Activated naive CD8-positive, alpha-beta T cell treated with anti-CD3 and anti-CD28 coated beads, Interleukin-2, amount 50 U/mL, for 24 hours (primary cell): ENCODE measurements at regions not wholly inside any gene's neighbourhood (a gene's known extent, or its start where the extent isn't known, plus 50 kb on each side); places are given as distances from the start of the nearest gene placed in this dataset.
"Not testable (repeated sequence)": the region's sequence is repeated elsewhere in the genome, so short reads cannot be mapped to it uniquely, and the experiment has no call there.

Experiments
- ATAC-seq: fragments of 150-1000 bp; cut with Tn5 transposase; one replicate; pipeline ENCODE4 v1.10.0; 2021
- DNase-seq: peaks from one replicate; pipeline ENCODE4 v3.0.0; 2021
- H3K27ac Mint-ChIP-seq: one replicate; pipeline ENCODE4 v1.8.0; 2021; ENCODE audit warnings: mild to moderate bottlenecking, mixed read lengths
- H3K27me3 Mint-ChIP-seq: one replicate; pipeline ENCODE4 v1.8.0; 2021; ENCODE audit warnings: mixed read lengths
- H3K36me3 Mint-ChIP-seq: one replicate; pipeline ENCODE4 v1.8.0; 2021; ENCODE audit warnings: low read depth, mixed read lengths
- H3K4me1 Mint-ChIP-seq: one replicate; pipeline ENCODE4 v1.8.0; 2021; ENCODE audit warnings: mixed read lengths
- H3K4me3 Mint-ChIP-seq: one replicate; pipeline ENCODE4 v1.8.0; 2021; ENCODE audit warnings: mild to moderate bottlenecking, moderate library complexity, mixed read lengths
- H3K9me3 Mint-ChIP-seq: one replicate; pipeline ENCODE4 v1.8.0; 2021; ENCODE audit warnings: mixed read lengths

DNA sequence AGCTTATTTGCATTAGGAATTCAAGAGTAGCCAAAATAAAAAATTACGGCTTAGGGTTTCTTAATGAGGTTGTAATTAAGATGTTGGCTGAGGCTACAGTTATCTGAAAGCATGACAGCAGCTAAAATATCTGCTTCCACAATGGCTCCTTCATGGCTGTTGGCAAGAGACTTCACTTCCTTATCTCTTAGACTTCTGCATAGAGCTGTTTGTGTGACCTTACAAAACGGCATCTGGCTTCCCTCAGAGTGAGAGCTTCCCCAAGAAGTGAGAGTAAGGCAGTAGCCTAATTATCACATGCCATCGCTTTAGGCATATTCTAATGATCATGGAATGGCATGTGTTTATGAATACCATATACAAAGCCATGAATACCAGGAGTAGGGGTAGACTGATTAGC lies 57.6 kb downstream of the CCDC59 start:
- H3K9me3 Mint-ChIP-seq = no peaks in the 10 kb centered on the region
- ATAC-seq (no peak), DNase-seq (no peak)
- no peak overlapping the region for H3K4me3 Mint-ChIP-seq
- H3K4me1 Mint-ChIP-seq = no peaks in the 10 kb centered on the region
- H3K27ac Mint-ChIP-seq = no peak overlapping the region
- no peaks in the 10 kb centered on the region for H3K36me3 Mint-ChIP-seq
- peaks cover 4% of the 10 kb centered on the region for H3K27me3 Mint-ChIP-seq

DNA sequence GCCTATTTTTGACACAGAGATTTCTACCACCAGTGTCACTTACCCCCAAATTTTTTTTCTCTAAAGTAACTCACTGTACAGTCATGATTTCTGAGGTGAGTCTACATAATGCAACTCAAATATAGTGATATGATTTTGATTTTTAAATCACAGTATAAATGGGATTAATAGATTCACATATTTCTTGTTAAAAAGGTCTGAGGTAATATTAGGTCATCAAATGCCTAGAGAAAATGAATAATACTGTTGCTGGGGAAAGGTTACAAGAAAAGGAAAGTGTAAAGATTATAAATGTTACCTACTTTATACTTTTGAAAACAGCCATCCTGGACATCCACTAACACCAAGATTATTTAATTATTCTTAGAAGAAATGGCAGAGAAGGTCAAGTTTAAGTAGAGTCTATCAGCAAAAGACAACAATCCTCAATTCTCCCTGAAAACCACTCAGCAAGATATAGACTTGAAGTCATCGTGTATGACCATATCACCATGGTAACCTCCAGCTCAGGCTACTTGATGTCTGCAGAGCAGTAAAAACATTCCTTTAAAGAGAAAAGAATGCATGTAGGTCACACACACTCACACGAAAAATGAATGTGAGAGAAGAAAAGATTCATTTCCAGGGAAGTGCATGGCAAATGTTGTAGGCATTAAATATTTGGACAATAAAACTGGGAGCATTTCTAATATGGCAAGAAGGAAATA lies 58.7 kb downstream of the CCDC59 start:
- Mint-ChIP-seq H3K27me3 (peaks cover 4% of the 10 kb centered on the region), H3K4me3 (no peak overlapping the region), H3K9me3 (no peaks in the 10 kb centered on the region), H3K36me3 (no peaks in the 10 kb centered on the region), H3K4me1 (no peaks in the 10 kb centered on the region), H3K27ac (no peak overlapping the region)
- DNase-seq (no peak), ATAC-seq (no peak)

DNA sequence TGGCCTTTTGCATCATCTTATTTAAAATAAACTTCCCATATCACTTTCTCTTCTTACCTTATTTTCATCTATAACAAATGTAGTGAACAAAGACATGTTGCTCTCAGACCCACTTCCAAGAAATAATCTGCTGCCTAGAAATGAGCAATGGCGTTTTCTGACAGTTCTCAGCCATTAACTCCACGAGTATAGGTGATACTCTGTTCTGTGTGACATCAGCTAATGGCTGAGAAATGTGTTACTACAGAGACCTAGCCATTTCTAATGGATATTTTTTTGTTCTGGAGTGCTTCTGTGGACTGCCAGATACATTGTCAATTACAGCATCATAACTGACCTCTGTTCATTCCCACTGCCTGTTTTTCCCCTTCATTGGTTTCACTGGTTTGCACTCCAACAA lies 67.8 kb downstream of the CCDC59 start:
- Mint-ChIP-seq H3K36me3 (no peaks in the 10 kb centered on the region), H3K9me3 (no peaks in the 10 kb centered on the region), H3K27ac (no peak overlapping the region), H3K4me3 (no peak overlapping the region), H3K27me3 (no peaks in the 10 kb centered on the region), H3K4me1 (no peaks in the 10 kb centered on the region)
- DNase-seq (no peak), ATAC-seq (no peak)

DNA sequence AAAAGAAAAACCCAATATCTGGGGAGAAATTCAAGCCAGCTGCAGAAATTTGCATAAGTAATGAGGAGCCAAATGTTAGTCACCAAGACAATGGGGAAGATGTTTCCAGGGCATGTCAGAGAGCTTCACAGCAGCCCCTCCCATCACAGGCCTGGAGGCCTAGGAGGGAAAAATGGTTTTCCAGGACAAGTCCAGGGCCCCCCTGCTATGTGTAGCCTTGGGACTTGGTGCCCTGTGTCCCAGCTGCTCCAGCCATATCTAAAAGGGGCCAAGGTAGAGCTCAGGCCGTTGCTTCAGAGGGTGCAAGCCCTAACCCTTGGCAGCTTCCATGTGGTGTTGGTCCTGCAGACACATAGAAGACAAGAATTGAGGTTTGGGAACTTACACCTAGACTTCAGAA lies 76.9 kb downstream of the CCDC59 start:
- H3K4me1 Mint-ChIP-seq, ATAC-seq, H3K27ac Mint-ChIP-seq, H3K4me3 Mint-ChIP-seq, DNase-seq, H3K36me3 Mint-ChIP-seq, H3K27me3 Mint-ChIP-seq: not testable (repeated sequence)
- H3K9me3 Mint-ChIP-seq = peaks cover 19% of the 10 kb centered on the region

DNA sequence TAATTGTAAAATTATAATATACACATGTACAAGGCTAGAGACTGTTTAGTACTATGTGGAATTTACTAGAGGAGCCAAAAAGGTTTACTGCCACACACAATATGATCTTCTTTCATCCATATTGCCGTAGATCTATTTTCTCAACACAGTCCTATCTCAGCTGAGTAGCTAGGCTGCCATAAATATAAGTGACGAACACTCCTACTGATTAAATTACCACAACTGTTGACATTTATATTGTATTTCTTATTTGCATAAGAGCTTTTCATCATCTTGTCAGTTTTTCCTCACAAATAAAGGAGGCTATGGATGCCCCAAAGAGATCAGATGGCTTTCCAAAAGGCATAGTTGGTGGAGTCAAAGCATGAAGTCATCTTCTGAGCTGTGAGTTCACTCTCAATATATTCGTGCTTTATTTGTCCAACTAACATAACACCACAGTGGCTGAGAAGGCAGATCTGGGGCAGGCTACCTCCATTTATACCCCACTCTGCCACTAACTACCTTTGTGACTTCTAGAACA lies 78.6 kb downstream of the CCDC59 start:
- ATAC-seq = no peak
- DNase-seq = no peak
- Mint-ChIP-seq H3K9me3 (peaks cover 24% of the 10 kb centered on the region), H3K4me3 (no peak overlapping the region), H3K4me1 (no peaks in the 10 kb centered on the region), H3K36me3 (no peaks in the 10 kb centered on the region), H3K27ac (no peak overlapping the region), H3K27me3 (no peaks in the 10 kb centered on the region)

DNA sequence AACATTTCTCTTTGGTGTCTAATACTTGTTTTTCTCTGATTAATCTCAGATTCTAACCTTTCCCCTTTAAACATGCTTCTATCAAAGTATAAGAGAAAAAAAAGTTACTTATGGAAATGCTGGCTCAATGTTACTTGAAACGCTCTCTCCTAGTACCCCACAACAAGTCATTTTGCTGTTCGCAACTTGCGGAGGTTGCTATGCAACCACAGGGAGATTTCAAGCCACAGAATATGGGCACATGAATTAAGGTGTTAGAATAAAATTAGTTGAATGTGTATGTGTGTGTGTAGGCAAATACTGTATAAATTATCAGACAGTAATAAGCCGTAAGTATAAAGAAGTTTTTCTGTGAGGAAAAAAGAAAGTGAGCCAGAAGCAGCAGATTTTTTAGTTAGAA lies 80.6 kb downstream of the CCDC59 start:
- H3K9me3 Mint-ChIP-seq = peaks cover 15% of the 10 kb centered on the region
- no peak overlapping the region for H3K4me3 Mint-ChIP-seq
- H3K27me3 Mint-ChIP-seq = no peaks in the 10 kb centered on the region
- H3K4me1 Mint-ChIP-seq = no peaks in the 10 kb centered on the region
- no peak overlapping the region for H3K27ac Mint-ChIP-seq
- H3K36me3 Mint-ChIP-seq = no peaks in the 10 kb centered on the region
- no peak for ATAC-seq
- no peak for DNase-seq

DNA sequence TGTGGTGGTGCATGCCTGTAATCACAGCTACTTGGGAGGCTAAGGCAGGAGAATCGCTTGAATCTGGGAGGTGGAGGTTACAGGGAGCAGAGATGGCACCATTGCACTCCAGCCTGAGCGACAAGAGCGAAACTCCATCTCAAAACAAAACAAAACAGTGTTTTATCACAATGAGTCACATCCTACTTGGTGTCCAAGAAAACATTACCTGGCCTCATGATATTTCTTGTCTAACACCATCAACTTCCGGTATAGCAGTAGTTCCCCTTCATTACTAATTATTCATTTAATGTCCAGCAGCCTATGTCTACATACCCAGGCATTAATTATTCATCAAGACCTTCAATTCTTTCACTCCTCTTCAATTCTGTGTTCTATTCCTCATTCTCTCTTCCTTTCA lies 115.5 kb downstream of the CCDC59 start:
- ATAC-seq = no peak
- H3K9me3 Mint-ChIP-seq = peaks cover 11% of the 10 kb centered on the region
- no peaks in the 10 kb centered on the region for H3K27me3 Mint-ChIP-seq
- no peaks in the 10 kb centered on the region for H3K4me1 Mint-ChIP-seq
- H3K4me3 Mint-ChIP-seq = no peak overlapping the region
- no peaks in the 10 kb centered on the region for H3K36me3 Mint-ChIP-seq
- DNase-seq = no peak
- no peak overlapping the region for H3K27ac Mint-ChIP-seq

DNA sequence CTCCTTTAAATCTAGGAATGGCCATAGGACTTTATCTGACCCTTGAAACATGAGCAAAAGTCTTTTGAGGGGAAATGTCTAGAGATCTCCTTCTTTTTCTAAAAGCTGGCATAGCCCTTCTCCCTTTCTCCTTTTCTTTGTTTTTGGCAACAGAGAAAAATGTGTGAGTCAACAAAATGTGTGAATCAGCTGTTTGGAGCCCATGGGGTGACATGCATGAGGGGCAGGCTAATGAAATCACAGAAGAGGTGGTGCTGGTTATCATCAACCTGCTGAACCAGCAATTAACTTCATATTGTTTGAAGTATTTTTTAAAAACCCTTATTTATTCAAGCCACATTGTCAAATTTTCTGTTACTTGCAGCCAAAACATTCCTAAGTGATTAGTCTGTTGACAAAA lies 132.3 kb downstream of the CCDC59 start:
- ATAC-seq (no peak), DNase-seq (no peak)
- Mint-ChIP-seq H3K36me3 (no peaks in the 10 kb centered on the region), H3K9me3 (no peaks in the 10 kb centered on the region), H3K27ac (no peak overlapping the region), H3K4me3 (no peak overlapping the region), H3K4me1 (no peaks in the 10 kb centered on the region), H3K27me3 (no peaks in the 10 kb centered on the region)

DNA sequence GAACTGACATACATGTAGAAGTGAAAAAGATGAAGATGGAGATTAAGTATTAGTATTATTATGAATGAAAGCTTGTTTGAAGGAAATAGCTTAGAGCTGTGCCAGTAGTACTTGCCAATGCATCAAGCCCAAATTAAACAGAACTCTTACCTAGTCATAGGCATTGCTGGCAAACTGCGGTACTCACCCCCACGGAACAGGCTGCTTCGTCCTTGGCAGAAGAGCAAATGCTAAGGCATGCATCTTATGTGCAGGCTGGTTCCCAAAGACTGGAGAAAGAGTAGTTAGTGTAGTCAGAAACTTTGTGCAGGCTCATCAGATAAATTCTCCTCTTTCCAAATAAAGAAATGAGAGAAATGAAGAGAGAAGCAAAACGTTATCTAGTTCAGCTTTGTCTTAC lies 134.8 kb downstream of the CCDC59 start:
- DNase-seq (no peak), ATAC-seq (no peak)
- Mint-ChIP-seq H3K4me3 (no peak overlapping the region), H3K27me3 (no peaks in the 10 kb centered on the region), H3K9me3 (peaks cover 4% of the 10 kb centered on the region), H3K36me3 (no peaks in the 10 kb centered on the region), H3K4me1 (no peaks in the 10 kb centered on the region), H3K27ac (no peak overlapping the region)

DNA sequence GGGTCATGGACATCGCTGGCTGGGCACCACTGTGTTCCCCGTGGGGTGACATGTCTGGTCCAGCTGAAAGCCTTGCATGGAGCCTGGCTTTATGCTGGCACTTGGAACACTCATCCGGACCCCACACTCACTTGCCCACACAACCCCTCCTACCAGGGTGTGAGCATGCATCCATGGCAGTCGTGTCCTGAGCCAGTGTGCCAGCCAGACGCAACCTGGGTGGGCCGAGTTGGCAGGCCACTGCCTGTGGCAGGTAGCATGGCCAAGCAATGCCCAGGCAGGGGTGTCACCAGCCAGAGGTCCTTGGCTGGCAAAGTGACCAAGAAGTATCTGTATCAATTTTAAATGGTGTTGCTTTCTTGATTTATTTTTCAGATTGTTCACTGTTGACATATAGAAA lies 141.7 kb downstream of the CCDC59 start:
- Mint-ChIP-seq H3K36me3 (no peaks in the 10 kb centered on the region), H3K9me3 (peaks cover 20% of the 10 kb centered on the region), H3K4me3 (no peak overlapping the region), H3K27me3 (no peaks in the 10 kb centered on the region), H3K4me1 (no peaks in the 10 kb centered on the region), H3K27ac (no peak overlapping the region)
- ATAC-seq (no peak), DNase-seq (no peak)

DNA sequence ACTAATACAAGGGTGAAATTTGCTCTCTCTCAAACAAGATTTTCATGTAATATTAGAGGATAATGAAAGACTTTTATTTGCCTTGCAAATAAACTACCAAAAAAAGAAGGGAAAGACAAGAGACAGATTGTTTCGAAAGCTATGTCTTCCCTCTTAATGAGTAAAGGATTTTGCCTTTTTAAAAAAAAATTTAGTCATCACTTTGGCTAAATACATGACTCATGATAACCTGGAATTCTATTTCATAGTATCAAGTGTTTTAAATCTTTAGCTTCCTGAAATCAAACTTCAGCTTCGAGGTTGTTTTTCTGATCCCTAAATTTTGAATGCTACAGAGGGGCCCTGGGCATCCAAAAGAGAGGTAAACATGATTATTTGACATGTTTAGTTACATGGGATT lies 144.4 kb downstream of the CCDC59 start:
- no peaks in the 10 kb centered on the region for H3K36me3 Mint-ChIP-seq
- ATAC-seq = no peak
- DNase-seq = no peak
- no peak overlapping the region for H3K4me3 Mint-ChIP-seq
- no peak overlapping the region for H3K27ac Mint-ChIP-seq
- H3K27me3 Mint-ChIP-seq = no peaks in the 10 kb centered on the region
- H3K9me3 Mint-ChIP-seq = peaks cover 24% of the 10 kb centered on the region
- H3K4me1 Mint-ChIP-seq = no peaks in the 10 kb centered on the region

DNA sequence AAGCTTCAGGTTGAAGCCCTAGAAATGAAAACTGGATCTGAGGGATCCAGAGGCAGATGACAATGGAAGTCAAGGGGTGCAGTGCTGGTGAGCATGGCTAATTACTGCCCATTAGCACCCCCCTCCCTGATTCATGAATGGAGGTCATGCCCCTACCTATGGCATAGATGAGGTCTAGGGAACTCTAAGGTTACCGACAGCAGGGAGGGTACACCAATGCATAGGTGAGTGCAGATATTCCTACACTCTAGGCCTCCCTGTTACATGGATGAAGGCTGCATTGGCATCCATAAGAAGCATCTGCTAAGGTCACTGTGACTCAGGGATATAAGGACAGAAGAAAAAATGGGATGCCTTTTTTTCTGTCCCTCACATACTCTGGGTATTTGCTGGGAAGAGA lies 147.3 kb downstream of the CCDC59 start:
- no peaks in the 10 kb centered on the region for H3K36me3 Mint-ChIP-seq
- peaks cover 17% of the 10 kb centered on the region for H3K9me3 Mint-ChIP-seq
- no peak for ATAC-seq
- H3K4me3 Mint-ChIP-seq = no peak overlapping the region
- no peaks in the 10 kb centered on the region for H3K4me1 Mint-ChIP-seq
- H3K27ac Mint-ChIP-seq = no peak overlapping the region
- DNase-seq = no peak
- no peaks in the 10 kb centered on the region for H3K27me3 Mint-ChIP-seq

DNA sequence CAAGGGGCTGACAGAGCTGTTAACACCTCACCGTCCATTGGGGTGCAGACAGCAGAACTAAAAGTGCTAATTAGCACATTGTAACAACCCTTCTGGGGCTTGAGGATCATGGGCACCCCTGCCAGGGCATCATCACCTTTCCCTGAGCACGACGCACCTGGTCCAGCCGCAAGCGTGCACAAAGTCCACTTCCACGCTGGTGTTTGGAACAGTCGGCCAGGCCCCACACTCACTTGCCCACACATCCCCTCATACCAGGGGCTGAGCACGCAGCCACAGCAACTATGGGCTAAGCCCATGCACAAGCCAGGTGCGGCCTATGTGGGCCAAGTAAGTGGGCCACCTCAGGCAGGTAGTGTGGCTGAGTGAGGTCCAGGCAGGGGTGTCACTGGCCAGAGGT lies 148.7 kb downstream of the CCDC59 start:
- Mint-ChIP-seq H3K9me3 (peaks cover 13% of the 10 kb centered on the region), H3K36me3 (no peaks in the 10 kb centered on the region), H3K27me3 (no peaks in the 10 kb centered on the region), H3K27ac (no peak overlapping the region), H3K4me1 (no peaks in the 10 kb centered on the region), H3K4me3 (no peak overlapping the region)
- DNase-seq = no peak
- no peak for ATAC-seq

DNA sequence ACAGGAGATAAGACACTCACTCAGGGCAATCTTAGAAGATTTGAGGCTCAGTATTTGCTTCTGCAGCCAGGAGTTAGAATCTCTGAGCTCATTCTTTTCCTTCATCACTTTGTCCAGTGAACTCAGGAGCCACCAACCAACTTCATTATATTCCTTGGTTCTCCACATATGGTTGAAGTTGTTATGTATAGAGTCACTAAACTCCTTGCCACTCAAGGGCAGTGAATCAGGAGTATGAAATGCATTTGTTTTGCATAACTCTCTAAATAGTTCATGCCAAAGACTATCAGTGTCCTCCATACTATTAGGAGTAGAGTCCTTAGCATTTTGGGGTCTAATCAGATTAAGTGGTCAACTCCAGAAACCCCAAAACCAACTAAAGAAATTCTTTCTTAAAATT lies 150.6 kb downstream of the CCDC59 start:
- DNase-seq = no peak
- Mint-ChIP-seq H3K4me1 (no peaks in the 10 kb centered on the region), H3K4me3 (no peak overlapping the region), H3K27me3 (no peaks in the 10 kb centered on the region), H3K9me3 (peaks cover 13% of the 10 kb centered on the region), H3K27ac (no peak overlapping the region), H3K36me3 (no peaks in the 10 kb centered on the region)
- ATAC-seq = no peak

DNA sequence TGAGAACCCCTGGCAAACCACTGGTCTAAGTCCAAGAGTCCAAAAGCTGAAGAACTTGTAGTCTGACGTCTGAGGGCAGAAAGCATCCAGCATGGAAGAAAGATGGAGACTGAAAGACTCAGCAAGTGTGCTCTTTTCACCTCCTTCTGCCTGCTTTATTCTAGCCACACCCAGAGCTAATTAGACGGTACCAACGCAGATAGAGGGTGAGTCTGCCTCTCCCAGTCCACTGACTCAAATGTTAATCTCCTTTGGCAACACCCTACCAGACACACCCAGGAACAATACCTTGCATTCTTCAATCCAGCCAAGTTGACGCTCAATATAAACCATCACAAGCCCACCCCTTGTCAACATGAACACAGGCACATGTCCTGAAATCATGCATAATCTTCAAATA lies 155.1 kb downstream of the CCDC59 start:
- ATAC-seq = no peak
- H3K36me3 Mint-ChIP-seq = no peaks in the 10 kb centered on the region
- DNase-seq = no peak
- H3K27me3 Mint-ChIP-seq = peaks cover 1% of the 10 kb centered on the region
- H3K27ac Mint-ChIP-seq = no peak overlapping the region
- H3K4me1 Mint-ChIP-seq = no peaks in the 10 kb centered on the region
- H3K9me3 Mint-ChIP-seq = peaks cover 5% of the 10 kb centered on the region
- H3K4me3 Mint-ChIP-seq = no peak overlapping the region

DNA sequence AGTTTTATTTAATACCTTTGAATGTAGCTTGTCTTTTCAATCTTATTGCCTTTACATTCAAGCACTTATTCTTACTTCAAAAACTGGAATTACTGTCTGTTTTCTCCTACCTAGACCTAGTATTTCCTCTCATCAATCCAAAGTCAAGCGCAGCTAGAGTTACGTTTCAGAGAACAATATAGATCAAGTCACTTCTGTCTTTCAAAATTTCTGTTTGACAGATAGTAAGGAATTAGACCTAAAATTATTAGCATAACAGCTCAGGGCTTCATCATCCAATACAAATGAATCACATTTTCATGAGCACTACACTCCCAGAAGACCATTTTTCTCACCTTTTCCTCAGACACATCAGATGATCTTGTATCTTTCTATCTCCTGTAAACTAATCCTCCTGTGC lies 170.6 kb downstream of the CCDC59 start:
- no peaks in the 10 kb centered on the region for H3K4me1 Mint-ChIP-seq
- DNase-seq (no peak), ATAC-seq (no peak)
- peaks cover 18% of the 10 kb centered on the region for H3K9me3 Mint-ChIP-seq
- H3K36me3 Mint-ChIP-seq = no peaks in the 10 kb centered on the region
- H3K27me3 Mint-ChIP-seq = no peaks in the 10 kb centered on the region
- no peak overlapping the region for H3K27ac Mint-ChIP-seq
- H3K4me3 Mint-ChIP-seq = no peak overlapping the region
